Medulla oblongata (tissue), 1 donor: ENCODE measurements at regions not wholly inside any gene's neighbourhood (a gene's known extent, or its start where the extent isn't known, plus 50 kb on each side); places are given as distances from the start of the nearest gene placed in this dataset.
"Not testable (repeated sequence)": the region's sequence is repeated elsewhere in the genome, so short reads cannot be mapped to it uniquely, and the experiment has no call there.

Experiments
- DNase-seq: peaks from one replicate; pipeline ENCODE4 v3.0.0-alpha.2; 2015; ENCODE audit errors: extremely low spot score

- no peak for DNase-seq
These were observed 279.8 kb downstream of the IKZF2 start for GRCh38 chr2:212871597-212871996.

- no peak for DNase-seq
These were observed 287.2 kb downstream of the IKZF2 start for GRCh38 chr2:212864186-212864585.

GRCh38 chr2:212863185-212863588 lies 288.2 kb downstream of the IKZF2 start:
- no peak for DNase-seq

DNA sequence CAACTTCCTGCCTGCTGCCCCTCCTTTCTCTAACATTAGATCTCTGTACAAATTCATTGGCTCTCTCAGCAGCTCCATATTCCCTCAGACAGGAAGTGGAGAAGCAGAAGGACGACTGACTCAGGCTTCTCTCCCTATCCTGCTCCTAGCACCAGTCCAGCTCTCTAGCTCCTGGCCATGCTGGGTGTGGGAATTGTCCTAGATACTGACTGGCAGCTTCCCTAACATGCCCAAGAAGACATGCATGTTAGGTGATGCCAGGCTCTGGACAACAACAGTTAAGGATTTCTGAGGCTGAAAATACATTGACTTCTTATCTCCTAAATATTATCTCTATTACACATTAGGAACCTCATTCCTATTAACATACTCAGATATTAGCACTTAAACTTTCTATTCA lies 292.9 kb downstream of the IKZF2 start:
- DNase-seq, result no peak

GRCh38 chr2:212854771-212855170 lies 296.6 kb downstream of the IKZF2 start:
- DNase-seq, result no peak

GRCh38 chr2:212854116-212854515 lies 297.3 kb downstream of the IKZF2 start:
- no peak for DNase-seq

DNA sequence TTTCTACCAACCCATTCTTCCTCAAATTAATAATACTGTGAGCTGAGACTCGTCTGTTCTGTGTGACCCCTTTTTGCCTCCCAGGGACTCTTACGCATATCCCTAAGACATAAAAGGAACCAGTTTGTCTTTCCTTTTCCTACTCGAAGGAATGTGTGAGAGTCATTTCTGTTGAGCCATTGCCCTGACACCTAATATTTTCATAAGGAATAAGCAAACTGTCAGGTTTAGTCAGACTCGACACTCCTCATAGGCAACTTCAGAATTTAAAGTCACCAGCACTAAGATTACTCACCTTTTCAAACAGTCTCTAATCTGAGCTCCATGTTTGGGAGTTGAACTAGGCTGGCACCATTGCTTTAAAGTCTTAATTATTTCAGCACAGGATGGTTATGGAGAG lies 305.5 kb downstream of the IKZF2 start:
- DNase-seq, result no peak

GRCh38 chr2:212843409-212844199 lies 305.0 kb upstream of the ERBB4 start:
- no peak for DNase-seq

- no peak for DNase-seq
These were observed 304.1 kb upstream of the ERBB4 start for GRCh38 chr2:212842544-212843185.

DNA sequence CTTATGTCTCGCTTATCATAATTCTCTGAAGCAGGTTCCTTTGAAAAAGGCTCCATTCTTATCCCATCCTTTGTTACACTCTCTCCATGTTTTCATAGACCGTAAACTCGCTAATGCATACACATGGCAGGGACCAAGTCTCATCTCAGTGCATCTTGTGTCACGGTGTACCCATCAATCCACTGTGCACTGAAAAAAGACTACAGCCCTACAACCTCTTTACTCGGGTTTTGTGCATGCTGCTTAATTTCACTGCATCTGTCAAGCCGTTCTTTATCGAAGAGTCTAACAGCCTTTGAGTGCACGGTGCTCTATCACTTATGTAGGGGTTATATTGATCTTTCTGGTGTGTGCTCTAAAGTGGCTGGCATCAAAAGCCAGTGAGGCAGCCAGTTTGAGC lies 302.9 kb upstream of the ERBB4 start:
- DNase-seq, result no peak

- no peak for DNase-seq
These were observed 293.9 kb upstream of the ERBB4 start for GRCh38 chr2:212832211-212833195.

DNA sequence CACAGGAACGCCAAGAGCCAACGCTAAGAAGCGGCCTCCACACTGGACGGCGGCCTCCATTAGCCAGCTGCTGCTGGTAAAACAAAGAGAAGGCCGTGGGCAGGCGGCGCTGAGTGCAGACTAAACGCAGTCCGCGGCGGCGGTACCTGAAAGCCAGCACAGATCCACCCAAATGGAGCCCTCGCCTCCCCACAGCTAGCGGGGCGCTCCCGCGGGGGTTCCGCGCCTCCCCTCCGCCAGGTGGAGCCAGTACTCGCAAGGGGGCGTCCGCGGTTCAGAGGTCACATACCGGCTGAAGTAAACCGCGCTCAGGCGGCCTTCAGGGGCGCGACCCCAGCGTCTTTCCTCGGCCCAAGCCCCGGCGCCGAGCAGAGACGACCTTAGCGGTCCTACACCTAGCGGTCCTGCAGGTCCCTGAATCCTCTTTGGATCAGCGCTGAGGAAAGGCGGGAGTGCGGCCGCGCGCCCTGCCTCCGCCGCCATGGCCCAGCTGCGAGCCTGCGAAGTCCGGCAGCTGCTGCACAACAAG lies 293.1 kb upstream of the ERBB4 start:
- DNase-seq, result no peak

GRCh38 chr2:212816267-212816666 lies 277.7 kb upstream of the ERBB4 start:
- no peak for DNase-seq

GRCh38 chr2:212815453-212815852 lies 276.9 kb upstream of the ERBB4 start:
- DNase-seq, result no peak

DNA sequence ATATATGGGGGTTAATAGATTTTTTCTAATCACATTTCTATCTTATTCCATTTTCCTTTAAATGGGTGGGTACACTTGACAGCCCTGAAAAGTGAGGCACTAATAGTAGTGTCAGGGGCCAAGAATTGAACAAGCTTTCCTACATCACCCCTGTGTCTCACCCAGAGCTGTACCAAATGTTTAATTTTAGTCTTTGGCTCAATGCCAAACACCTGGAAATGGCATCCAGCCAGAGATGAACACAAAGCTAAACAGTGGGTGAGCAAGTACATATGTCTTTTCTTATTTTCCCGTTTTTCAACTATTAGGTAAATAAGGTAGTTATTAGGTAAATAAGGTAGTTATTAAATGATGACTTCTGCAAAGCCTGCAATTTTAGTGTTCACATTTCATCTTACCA lies 276.3 kb upstream of the ERBB4 start:
- DNase-seq, result no peak

DNA sequence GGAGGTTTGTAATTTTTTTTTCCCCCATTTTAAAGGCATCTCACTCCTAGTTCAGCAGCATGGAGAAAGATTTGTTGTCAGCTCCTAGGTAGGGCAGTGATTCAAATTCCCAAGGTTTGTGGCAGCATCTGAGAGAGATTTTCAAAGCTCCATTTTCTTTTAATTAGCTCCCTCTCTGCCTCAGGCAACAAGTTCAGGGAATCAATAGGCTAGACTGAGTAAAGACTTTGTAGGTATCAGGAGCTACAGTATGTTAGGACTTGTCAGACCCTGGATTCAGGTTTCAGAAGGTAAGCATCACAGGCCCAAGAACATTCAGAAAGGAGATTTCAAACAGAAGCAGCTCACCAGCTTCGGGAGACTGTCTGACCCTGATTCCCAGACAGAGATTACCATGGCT lies 273.3 kb upstream of the ERBB4 start:
- no peak for DNase-seq

GRCh38 chr2:212811036-212811805 lies 272.6 kb upstream of the ERBB4 start:
- DNase-seq, result no peak

GRCh38 chr2:212797484-212798205 lies 259.0 kb upstream of the ERBB4 start:
- no peak for DNase-seq

DNA sequence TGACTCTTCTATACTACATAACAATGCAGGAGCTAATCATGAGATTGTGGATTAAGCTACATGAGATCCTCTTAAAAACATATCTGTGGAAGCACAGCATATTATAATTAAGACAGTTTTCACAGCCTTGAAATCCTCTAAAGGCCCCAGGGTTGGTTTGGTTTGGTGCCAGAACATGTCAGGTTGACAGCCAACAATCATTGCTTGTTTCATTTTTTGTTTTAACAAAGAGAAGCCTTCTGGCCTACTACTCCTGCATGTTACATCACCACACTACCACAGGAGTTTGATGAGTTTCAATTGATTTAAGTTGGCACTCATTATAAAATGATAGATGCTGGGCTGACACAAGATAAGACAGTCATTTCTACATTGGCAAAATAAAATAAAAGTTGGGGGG lies 255.9 kb upstream of the ERBB4 start:
- DNase-seq, result no peak

DNA sequence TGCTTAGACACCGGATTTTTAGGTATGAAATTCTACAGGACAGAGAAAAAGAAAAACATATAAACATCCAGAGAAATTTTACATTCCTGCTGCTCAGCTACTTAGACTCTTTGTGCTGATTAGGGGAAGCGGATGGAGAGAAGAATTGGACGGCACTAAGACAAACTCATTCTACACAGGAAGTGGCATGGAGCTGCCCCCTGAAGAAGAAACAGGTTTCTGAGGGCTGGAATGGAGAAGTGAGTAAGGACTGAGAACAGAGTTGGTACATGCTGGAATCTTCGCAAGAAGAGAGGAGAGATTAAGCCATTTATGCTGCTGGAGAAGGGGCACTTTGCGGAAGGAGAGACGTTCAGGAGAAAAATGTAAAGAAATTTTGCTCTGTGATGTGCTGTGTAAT lies 253.0 kb upstream of the ERBB4 start:
- DNase-seq, result no peak

DNA sequence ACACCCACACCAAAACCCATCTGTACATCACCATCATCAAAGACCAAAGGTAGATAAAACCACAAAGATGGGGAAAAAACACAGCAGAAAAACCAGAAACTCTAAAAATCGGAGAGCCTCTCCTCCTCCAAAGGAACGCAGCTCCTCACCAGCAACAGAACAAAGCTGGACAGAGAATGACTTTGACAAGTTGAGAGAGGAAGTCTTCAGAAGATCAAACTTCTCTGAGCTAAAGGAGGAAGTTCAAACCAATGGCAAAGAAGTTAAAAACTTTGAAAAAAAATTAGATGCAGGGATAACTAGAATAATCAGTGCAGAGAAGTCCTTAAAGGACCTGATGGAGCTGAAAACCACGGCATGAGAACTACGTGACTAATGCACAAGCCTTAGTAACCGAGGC lies 247.5 kb upstream of the ERBB4 start:
- not testable (repeated sequence) for DNase-seq
